ENCODE measurements at regions not wholly inside any gene's neighbourhood (a gene's known extent, or its start where the extent isn't known, plus 50 kb on each side); places are given as distances from the start of the nearest gene placed in this dataset.

- peaks cover 29 to 30% of the 10 kb centered on the region in 2 experiments for H3K27me3 ChIP-seq (ENCODE audit: control insufficient read depth in 2 of 2, insufficient read depth in 2 of 2, low read length in 2 of 2)
- no peak overlapping the region for H3K4me3 ChIP-seq
- CTCF ChIA-PET (ENCODE audit: low intra/inter-chr PET ratio) = interaction anchor here (0.6 kb wide), 1 partner anchor 49 kb away, joined by 3 read pairs; no protein-coding TSS in a partner anchor
- H3K36me3 ChIP-seq (ENCODE audit: control insufficient read depth, insufficient read depth, low read length) = no peaks in the 10 kb centered on the region
- BruUV-seq (replicated peaks) = no TSS peak
- no peak overlapping the region for H3K27ac ChIP-seq (ENCODE audit: extremely low read depth, low read depth, low read length)
- no peak overlapping the region for H2AFZ ChIP-seq (ENCODE audit: low read depth, low read length)
- DNase-seq (ENCODE audit: extremely low read depth in 1 of 4, low spot score in 3 of 4) = no peak
- no peaks in the 10 kb centered on the region for H3K9me1 ChIP-seq (ENCODE audit: control insufficient read depth, insufficient read depth, low read length)
- in situ Hi-C loops (cut with MboI) = no loop called here
- intact Hi-C loops (cut with micrococcal nuclease) = no loop called here
- no peak for ATAC-seq
- peaks cover 0 to 1% of the 10 kb centered on the region in 2 experiments; a peak in 3 of 5 replicates for H3K4me1 ChIP-seq (replicated peaks in 1 of 2; ENCODE audit: control insufficient read depth in 2 of 2, insufficient read depth in 2 of 2, low read length in 2 of 2)
- POLR2A ChIA-PET = interaction anchor here (0.9 to 1.3 kb wide), 2 partner anchors 12 to 13 kb away, joined by 3 to 4 read pairs; no protein-coding TSS in a partner anchor
- H3K9ac ChIP-seq (ENCODE audit: insufficient read depth in 1 of 2, low read depth in 2 of 2, low read length in 2 of 2) = no peak overlapping the region
- FAIRE-seq = no peak
- no peaks in the 10 kb centered on the region for H4K20me1 ChIP-seq (replicated peaks; ENCODE audit: control insufficient read depth, insufficient read depth, low read length)
- H3K4me2 ChIP-seq (ENCODE audit: insufficient read depth, low read length) = no peak overlapping the region
- H3K79me2 ChIP-seq (ENCODE audit: control insufficient read depth, insufficient read depth, low read length) = no peaks in the 10 kb centered on the region
- H3K9me3 ChIP-seq (replicated peaks; ENCODE audit: control insufficient read depth, insufficient read depth, low read depth, low read length) = no peaks in the 10 kb centered on the region
- WGBS (ENCODE audit: insufficient coverage, low coverage, missing lambda C conversion rate) = 20% methylated on average over 5 of the region's 5 CpGs
- no peak for TF ChIP-seq KDM4B (IDR thresholded peaks at IDR 0.05; ENCODE audit: borderline replicate concordance in 2 of 2, low read depth in 1 of 2)
- TF ChIP-seq PTBP1 (IDR thresholded peaks at IDR 0.05; ENCODE audit: low read depth, low read length) = no peak
- TF ChIP-seq RBM34 (IDR thresholded peaks at IDR 0.05; ENCODE audit: borderline replicate concordance, insufficient read depth, low read length) = no peak
- TF ChIP-seq, protein P1, sequence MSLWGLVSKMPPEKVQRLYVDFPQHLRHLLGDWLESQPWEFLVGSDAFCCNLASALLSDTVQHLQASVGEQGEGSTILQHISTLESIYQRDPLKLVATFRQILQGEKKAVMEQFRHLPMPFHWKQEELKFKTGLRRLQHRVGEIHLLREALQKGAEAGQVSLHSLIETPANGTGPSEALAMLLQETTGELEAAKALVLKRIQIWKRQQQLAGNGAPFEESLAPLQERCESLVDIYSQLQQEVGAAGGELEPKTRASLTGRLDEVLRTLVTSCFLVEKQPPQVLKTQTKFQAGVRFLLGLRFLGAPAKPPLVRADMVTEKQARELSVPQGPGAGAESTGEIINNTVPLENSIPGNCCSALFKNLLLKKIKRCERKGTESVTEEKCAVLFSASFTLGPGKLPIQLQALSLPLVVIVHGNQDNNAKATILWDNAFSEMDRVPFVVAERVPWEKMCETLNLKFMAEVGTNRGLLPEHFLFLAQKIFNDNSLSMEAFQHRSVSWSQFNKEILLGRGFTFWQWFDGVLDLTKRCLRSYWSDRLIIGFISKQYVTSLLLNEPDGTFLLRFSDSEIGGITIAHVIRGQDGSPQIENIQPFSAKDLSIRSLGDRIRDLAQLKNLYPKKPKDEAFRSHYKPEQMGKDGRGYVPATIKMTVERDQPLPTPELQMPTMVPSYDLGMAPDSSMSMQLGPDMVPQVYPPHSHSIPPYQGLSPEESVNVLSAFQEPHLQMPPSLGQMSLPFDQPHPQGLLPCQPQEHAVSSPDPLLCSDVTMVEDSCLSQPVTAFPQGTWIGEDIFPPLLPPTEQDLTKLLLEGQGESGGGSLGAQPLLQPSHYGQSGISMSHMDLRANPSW (CRISPR knock-in tag; IDR thresholded peaks at IDR 0.05) = no peak
- no peak for TF ChIP-seq FOXK2 (conservative IDR thresholded peaks at IDR 0.05 in 1 of 2, IDR thresholded peaks at IDR 0.05 in 1 of 2; ENCODE audit: low read depth in 2 of 2)
- no peak for TF ChIP-seq RERE (CRISPR knock-in tag; IDR thresholded peaks at IDR 0.05; ENCODE audit: borderline replicate concordance)
- TF ChIP-seq ZNF639 (CRISPR knock-in tag; conservative IDR thresholded peaks at IDR 0.05 in 1 of 2, IDR thresholded peaks at IDR 0.05 in 1 of 2) = no peak
- no peak for TF ChIP-seq PRMT5 (CRISPR knock-in tag; IDR thresholded peaks at IDR 0.05)
- no peak for TF ChIP-seq ZSCAN32 (CRISPR knock-in tag; IDR thresholded peaks at IDR 0.05)
- TF ChIP-seq, protein P2, sequence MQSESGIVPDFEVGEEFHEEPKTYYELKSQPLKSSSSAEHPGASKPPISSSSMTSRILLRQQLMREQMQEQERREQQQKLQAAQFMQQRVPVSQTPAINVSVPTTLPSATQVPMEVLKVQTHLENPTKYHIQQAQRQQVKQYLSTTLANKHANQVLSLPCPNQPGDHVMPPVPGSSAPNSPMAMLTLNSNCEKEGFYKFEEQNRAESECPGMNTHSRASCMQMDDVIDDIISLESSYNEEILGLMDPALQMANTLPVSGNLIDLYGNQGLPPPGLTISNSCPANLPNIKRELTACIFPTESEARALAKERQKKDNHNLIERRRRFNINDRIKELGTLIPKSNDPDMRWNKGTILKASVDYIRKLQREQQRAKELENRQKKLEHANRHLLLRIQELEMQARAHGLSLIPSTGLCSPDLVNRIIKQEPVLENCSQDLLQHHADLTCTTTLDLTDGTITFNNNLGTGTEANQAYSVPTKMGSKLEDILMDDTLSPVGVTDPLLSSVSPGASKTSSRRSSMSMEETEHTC (IDR thresholded peaks at IDR 0.05) = no peak
These were observed 323.3 kb upstream of the TLE3 start for GRCh38 chr15:70420948-70421482.
